ENCODE measurements at regions not wholly inside any gene's neighbourhood (a gene's known extent, or its start where the extent isn't known, plus 50 kb on each side); places are given as distances from the start of the nearest gene placed in this dataset.
"Not testable (repeated sequence)": the region's sequence is repeated elsewhere in the genome, so short reads cannot be mapped to it uniquely, and the experiment has no call there.

GRCh38 chr11:119578521-119579191 lies 150.3 kb downstream of the NECTIN1 start:
- no peak for DNase-seq (ENCODE audit: low read depth)
- no peak for TF ChIP-seq CTCF (IDR thresholded peaks at IDR 0.05; ENCODE audit: control insufficient read depth, extremely low read depth, insufficient read depth)
- H3K4me3 ChIP-seq (ENCODE audit: low read depth, low read length), result no peak overlapping the region

GRCh38 chr11:119573858-119574257 lies 150.9 kb upstream of the THY1 start:
- H3K4me3 ChIP-seq (ENCODE audit: low read depth, low read length), result no peak overlapping the region
- no peak for DNase-seq (ENCODE audit: low read depth)
- TF ChIP-seq CTCF (IDR thresholded peaks at IDR 0.05; ENCODE audit: control insufficient read depth, extremely low read depth, insufficient read depth), result no peak

- TF ChIP-seq CTCF (IDR thresholded peaks at IDR 0.05; ENCODE audit: control insufficient read depth, extremely low read depth, insufficient read depth), result no peak
- no peak overlapping the region for H3K4me3 ChIP-seq (ENCODE audit: low read depth, low read length)
- DNase-seq (ENCODE audit: low read depth), result no peak
Measured at GRCh38 chr11:119572481-119573424, 149.8 kb upstream of the THY1 start.

GRCh38 chr11:119571311-119571710 lies 148.3 kb upstream of the THY1 start:
- TF ChIP-seq CTCF (IDR thresholded peaks at IDR 0.05; ENCODE audit: control insufficient read depth, extremely low read depth, insufficient read depth), result no peak
- no peak for DNase-seq (ENCODE audit: low read depth)
- no peak overlapping the region for H3K4me3 ChIP-seq (ENCODE audit: low read depth, low read length)

- no peak for DNase-seq (ENCODE audit: low read depth)
- no peak overlapping the region for H3K4me3 ChIP-seq (ENCODE audit: low read depth, low read length)
- no peak for TF ChIP-seq CTCF (IDR thresholded peaks at IDR 0.05; ENCODE audit: control insufficient read depth, extremely low read depth, insufficient read depth)
Measured at GRCh38 chr11:119567688-119568582, 145.0 kb upstream of the THY1 start.

- TF ChIP-seq CTCF (IDR thresholded peaks at IDR 0.05; ENCODE audit: control insufficient read depth, extremely low read depth, insufficient read depth), result no peak
- H3K4me3 ChIP-seq (ENCODE audit: low read depth, low read length), result no peak overlapping the region
- DNase-seq (ENCODE audit: low read depth), result no peak
Measured at GRCh38 chr11:119566319-119566718, 143.3 kb upstream of the THY1 start.

GRCh38 chr11:119565693-119566092 lies 142.7 kb upstream of the THY1 start:
- not testable (repeated sequence) for H3K4me3 ChIP-seq (ENCODE audit: low read depth, low read length); DNase-seq (ENCODE audit: low read depth)

Measured in LNCaP clone FGC (cell line).